ENCODE measurements at regions not wholly inside any gene's neighbourhood (a gene's known extent, or its start where the extent isn't known, plus 50 kb on each side); places are given as distances from the start of the nearest gene placed in this dataset.

- Histone ChIP-seq H3K4me3 (ENCODE audit: low read depth in 1 of 2, low read length in 2 of 2) (no peak overlapping the region), H3K27me3 (ENCODE audit: control insufficient read depth in 1 of 2, insufficient read depth in 2 of 2, low read length in 2 of 2) (no peaks in the 10 kb centered on the region), H3K27ac (ENCODE audit: low read depth in 2 of 2, low read length in 1 of 2) (no peak overlapping the region), H3K9me3 (ENCODE audit: control insufficient read depth in 2 of 2, insufficient read depth in 1 of 2, low read depth in 1 of 2, low read length in 1 of 2) (no peaks in the 10 kb centered on the region), H3K36me3 (ENCODE audit: control insufficient read depth in 2 of 2, insufficient read depth in 2 of 2, low read length in 1 of 2) (no peaks in the 10 kb centered on the region), H3K4me1 (ENCODE audit: control insufficient read depth in 2 of 2, insufficient read depth in 2 of 2, low read length in 1 of 2) (no peaks in the 10 kb centered on the region)
- 76 to 78% methylated on average over 5 of the region's 5 CpGs for WGBS, 2 donors
These were observed 127.2 kb upstream of the SLC30A5 start for GRCh38 chr5:68966596-68966995.

- no peaks in the 10 kb centered on the region for H3K4me1 ChIP-seq (ENCODE audit: control insufficient read depth in 2 of 2, insufficient read depth in 2 of 2, low read length in 1 of 2)
- no peak overlapping the region for H3K27ac ChIP-seq (ENCODE audit: low read depth in 2 of 2, low read length in 1 of 2)
- H3K9me3 ChIP-seq (ENCODE audit: control insufficient read depth in 2 of 2, insufficient read depth in 1 of 2, low read depth in 1 of 2, low read length in 1 of 2) = no peaks in the 10 kb centered on the region
These were observed 125.4 kb upstream of the SLC30A5 start for GRCh38 chr5:68968429-68968828.

GRCh38 chr5:68970617-68971016 lies 123.2 kb upstream of the SLC30A5 start:
- Histone ChIP-seq H3K27me3 (ENCODE audit: control insufficient read depth in 1 of 2, insufficient read depth in 2 of 2, low read length in 2 of 2) (no peaks in the 10 kb centered on the region), H3K4me3 (ENCODE audit: low read depth in 1 of 2, low read length in 2 of 2) (no peak overlapping the region), H3K36me3 (ENCODE audit: control insufficient read depth in 2 of 2, insufficient read depth in 2 of 2, low read length in 1 of 2) (no peaks in the 10 kb centered on the region), H3K27ac (ENCODE audit: low read depth in 2 of 2, low read length in 1 of 2) (no peak overlapping the region), H3K4me1 (ENCODE audit: control insufficient read depth in 2 of 2, insufficient read depth in 2 of 2, low read length in 1 of 2) (no peaks in the 10 kb centered on the region), H3K9me3 (ENCODE audit: control insufficient read depth in 2 of 2, insufficient read depth in 1 of 2, low read depth in 1 of 2, low read length in 1 of 2) (no peaks in the 10 kb centered on the region)
- 89 to 95% methylated on average over 5 of the region's 5 CpGs for WGBS, 2 donors

More at GRCh38 chr5:68968429-68968828, 125.4 kb upstream of the SLC30A5 start:
- no peaks in the 10 kb centered on the region for H3K27me3 ChIP-seq (ENCODE audit: control insufficient read depth in 1 of 2, insufficient read depth in 2 of 2, low read length in 2 of 2)
- no peak overlapping the region for H3K4me3 ChIP-seq (ENCODE audit: low read depth in 1 of 2, low read length in 2 of 2)
- no peaks in the 10 kb centered on the region for H3K36me3 ChIP-seq (ENCODE audit: control insufficient read depth in 2 of 2, insufficient read depth in 2 of 2, low read length in 1 of 2)

GRCh38 chr5:68973696-68974095 lies 120.1 kb upstream of the SLC30A5 start:
- Histone ChIP-seq H3K4me1 (ENCODE audit: control insufficient read depth in 2 of 2, insufficient read depth in 2 of 2, low read length in 1 of 2) (no peaks in the 10 kb centered on the region), H3K27ac (ENCODE audit: low read depth in 2 of 2, low read length in 1 of 2) (no peak overlapping the region), H3K9me3 (ENCODE audit: control insufficient read depth in 2 of 2, insufficient read depth in 1 of 2, low read depth in 1 of 2, low read length in 1 of 2) (no peaks in the 10 kb centered on the region), H3K27me3 (ENCODE audit: control insufficient read depth in 1 of 2, insufficient read depth in 2 of 2, low read length in 2 of 2) (no peaks in the 10 kb centered on the region), H3K36me3 (ENCODE audit: control insufficient read depth in 2 of 2, insufficient read depth in 2 of 2, low read length in 1 of 2) (no peaks in the 10 kb centered on the region), H3K4me3 (ENCODE audit: low read depth in 1 of 2, low read length in 2 of 2) (no peak overlapping the region)
- 80 to 85% methylated on average over 5 of the region's 5 CpGs for WGBS, 2 donors

- no peak overlapping the region for H3K4me3 ChIP-seq (ENCODE audit: low read depth in 1 of 2, low read length in 2 of 2)
- no peaks in the 10 kb centered on the region for H3K36me3 ChIP-seq (ENCODE audit: control insufficient read depth in 2 of 2, insufficient read depth in 2 of 2, low read length in 1 of 2)
- whole genome bisulfite sequencing, 2 donors = 76 to 83% methylated on average over 2 of the region's 2 CpGs
- no peak overlapping the region for H3K27ac ChIP-seq (ENCODE audit: low read depth in 2 of 2, low read length in 1 of 2)
- H3K27me3 ChIP-seq (ENCODE audit: control insufficient read depth in 1 of 2, insufficient read depth in 2 of 2, low read length in 2 of 2) = no peaks in the 10 kb centered on the region
- H3K9me3 ChIP-seq (ENCODE audit: control insufficient read depth in 2 of 2, insufficient read depth in 1 of 2, low read depth in 1 of 2, low read length in 1 of 2) = no peaks in the 10 kb centered on the region
- no peaks in the 10 kb centered on the region for H3K4me1 ChIP-seq (ENCODE audit: control insufficient read depth in 2 of 2, insufficient read depth in 2 of 2, low read length in 1 of 2)
These were observed 110.8 kb upstream of the SLC30A5 start for GRCh38 chr5:68983043-68983442.

- H3K36me3 ChIP-seq (ENCODE audit: control insufficient read depth in 2 of 2, insufficient read depth in 2 of 2, low read length in 1 of 2) = no peaks in the 10 kb centered on the region
- H3K9me3 ChIP-seq (ENCODE audit: control insufficient read depth in 2 of 2, insufficient read depth in 1 of 2, low read depth in 1 of 2, low read length in 1 of 2) = no peaks in the 10 kb centered on the region
- no peak overlapping the region for H3K27ac ChIP-seq (ENCODE audit: low read depth in 2 of 2, low read length in 1 of 2)
- no peaks in the 10 kb centered on the region for H3K4me1 ChIP-seq (ENCODE audit: control insufficient read depth in 2 of 2, insufficient read depth in 2 of 2, low read length in 1 of 2)
- WGBS, 2 donors = 76 to 79% methylated on average over 3 of the region's 3 CpGs
- no peaks in the 10 kb centered on the region for H3K27me3 ChIP-seq (ENCODE audit: control insufficient read depth in 1 of 2, insufficient read depth in 2 of 2, low read length in 2 of 2)
- H3K4me3 ChIP-seq (ENCODE audit: low read depth in 1 of 2, low read length in 2 of 2) = no peak overlapping the region
These were observed 109.9 kb upstream of the SLC30A5 start for GRCh38 chr5:68983959-68984358.

- 100% methylated on average over 1 of the region's 1 CpG for WGBS, 2 donors
- Histone ChIP-seq H3K4me1 (ENCODE audit: control insufficient read depth in 2 of 2, insufficient read depth in 2 of 2, low read length in 1 of 2) (no peaks in the 10 kb centered on the region), H3K36me3 (ENCODE audit: control insufficient read depth in 2 of 2, insufficient read depth in 2 of 2, low read length in 1 of 2) (no peaks in the 10 kb centered on the region), H3K27ac (ENCODE audit: low read depth in 2 of 2, low read length in 1 of 2) (no peak overlapping the region), H3K4me3 (ENCODE audit: low read depth in 1 of 2, low read length in 2 of 2) (no peak overlapping the region), H3K9me3 (ENCODE audit: control insufficient read depth in 2 of 2, insufficient read depth in 1 of 2, low read depth in 1 of 2, low read length in 1 of 2) (no peaks in the 10 kb centered on the region), H3K27me3 (ENCODE audit: control insufficient read depth in 1 of 2, insufficient read depth in 2 of 2, low read length in 2 of 2) (no peaks in the 10 kb centered on the region)
These were observed 102.3 kb upstream of the SLC30A5 start for GRCh38 chr5:68991279-68992084.

- H3K27ac ChIP-seq (ENCODE audit: low read depth in 2 of 2, low read length in 1 of 2) = no peak overlapping the region
- H3K27me3 ChIP-seq (ENCODE audit: control insufficient read depth in 1 of 2, insufficient read depth in 2 of 2, low read length in 2 of 2) = no peaks in the 10 kb centered on the region
- H3K36me3 ChIP-seq (ENCODE audit: control insufficient read depth in 2 of 2, insufficient read depth in 2 of 2, low read length in 1 of 2) = no peaks in the 10 kb centered on the region
- no peak overlapping the region for H3K4me3 ChIP-seq (ENCODE audit: low read depth in 1 of 2, low read length in 2 of 2)
- H3K4me1 ChIP-seq (ENCODE audit: control insufficient read depth in 2 of 2, insufficient read depth in 2 of 2, low read length in 1 of 2) = no peaks in the 10 kb centered on the region
- H3K9me3 ChIP-seq (ENCODE audit: control insufficient read depth in 2 of 2, insufficient read depth in 1 of 2, low read depth in 1 of 2, low read length in 1 of 2) = no peaks in the 10 kb centered on the region
- 35 to 49% methylated on average over 4 of the region's 4 CpGs for WGBS, 2 donors
These were observed 99.2 kb upstream of the SLC30A5 start for GRCh38 chr5:68994645-68995044.

- no peaks in the 10 kb centered on the region for H3K9me3 ChIP-seq (ENCODE audit: control insufficient read depth in 2 of 2, insufficient read depth in 1 of 2, low read depth in 1 of 2, low read length in 1 of 2)
- 69 to 76% methylated on average over 11 of the region's 11 CpGs for WGBS, 2 donors
- H3K27me3 ChIP-seq (ENCODE audit: control insufficient read depth in 1 of 2, insufficient read depth in 2 of 2, low read length in 2 of 2) = no peaks in the 10 kb centered on the region
- H3K36me3 ChIP-seq (ENCODE audit: control insufficient read depth in 2 of 2, insufficient read depth in 2 of 2, low read length in 1 of 2) = no peaks in the 10 kb centered on the region
- H3K4me1 ChIP-seq (ENCODE audit: control insufficient read depth in 2 of 2, insufficient read depth in 2 of 2, low read length in 1 of 2) = no peaks in the 10 kb centered on the region
- H3K4me3 ChIP-seq (ENCODE audit: low read depth in 1 of 2, low read length in 2 of 2) = no peak overlapping the region
- no peak overlapping the region for H3K27ac ChIP-seq (ENCODE audit: low read depth in 2 of 2, low read length in 1 of 2)
These were observed 97.8 kb upstream of the SLC30A5 start for GRCh38 chr5:68995845-68996545.

- H3K36me3 ChIP-seq (ENCODE audit: control insufficient read depth in 2 of 2, insufficient read depth in 2 of 2, low read length in 1 of 2) = no peaks in the 10 kb centered on the region
- no peaks in the 10 kb centered on the region for H3K9me3 ChIP-seq (ENCODE audit: control insufficient read depth in 2 of 2, insufficient read depth in 1 of 2, low read depth in 1 of 2, low read length in 1 of 2)
- H3K27me3 ChIP-seq (ENCODE audit: control insufficient read depth in 1 of 2, insufficient read depth in 2 of 2, low read length in 2 of 2) = no peaks in the 10 kb centered on the region
- no peaks in the 10 kb centered on the region for H3K4me1 ChIP-seq (ENCODE audit: control insufficient read depth in 2 of 2, insufficient read depth in 2 of 2, low read length in 1 of 2)
- no peak overlapping the region for H3K27ac ChIP-seq (ENCODE audit: low read depth in 2 of 2, low read length in 1 of 2)
- no peak overlapping the region for H3K4me3 ChIP-seq (ENCODE audit: low read depth in 1 of 2, low read length in 2 of 2)
- WGBS, 2 donors = 90 to 93% methylated on average over 3 of the region's 3 CpGs
These were observed 94.6 kb upstream of the SLC30A5 start for GRCh38 chr5:68999181-68999580.

All from esophagus (tissue), 2 donors.